BE2C (cell line): ENCODE measurements at regions not wholly inside any gene's neighbourhood (a gene's known extent, or its start where the extent isn't known, plus 50 kb on each side); places are given as distances from the start of the nearest gene placed in this dataset.
A peak's percentile ranks its signal among the peaks of the same experiment; 100 is the strongest.

Source experiments
- DNase-seq: peaks from one replicate; pipeline ENCODE4 v3.0.0-alpha.2; 2020
- H3K27me3 ChIP-seq: fragments of 250-450 bp; sonication (Bioruptor Pico); 2 replicates; pipeline ENCODE4 v1.5.1; 2020; ENCODE audit warnings: mild to moderate bottlenecking
- H3K36me3 ChIP-seq: fragments of 250-450 bp; sonication (Bioruptor Pico); 2 replicates; pipeline ENCODE4 v1.5.1; 2020; ENCODE audit warnings: mild to moderate bottlenecking
- H3K4me1 ChIP-seq: fragments of 250-450 bp; sonication (Bioruptor Pico); 2 replicates; pipeline ENCODE4 v1.5.1; 2020
- H3K4me3 ChIP-seq: 2 replicates; pipeline ENCODE4 v1.5.1; 2011; ENCODE audit warnings: low read depth, low read length
- H3K9me3 ChIP-seq: fragments of 250-450 bp; sonication (Bioruptor Pico); 2 replicates; pipeline ENCODE4 v1.5.1; 2020
- TF ChIP-seq, protein P1 (sequence below): IDR thresholded peaks from 2 replicates; pipeline ENCODE4 v1.5.1; 2012; ENCODE audit warnings: mild to moderate bottlenecking, low read depth, low read length

DNA sequence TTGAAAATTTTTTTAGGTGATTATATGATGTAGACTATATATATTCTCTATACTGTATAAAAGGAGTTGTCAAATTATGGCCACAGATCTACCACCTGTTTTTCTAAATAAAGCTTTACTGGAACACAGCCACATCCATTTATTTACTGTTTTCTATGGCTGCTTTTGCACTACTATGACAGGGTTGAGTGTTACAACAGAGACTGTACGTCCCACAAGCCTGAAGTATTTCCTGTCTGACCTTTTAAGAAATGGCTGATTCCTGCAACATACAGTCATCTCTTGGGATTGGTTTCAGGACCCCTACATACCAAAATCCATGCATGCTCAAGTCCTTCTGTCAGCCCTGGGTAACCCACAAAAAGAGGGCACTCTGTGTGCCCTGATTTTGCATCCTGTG lies 508.3 kb downstream of the TSN start:
- H3K9me3 ChIP-seq: no peaks in the 10 kb centered on the region
- no peaks in the 10 kb centered on the region for H3K4me1 ChIP-seq
- no peaks in the 10 kb centered on the region for H3K27me3 ChIP-seq
- H3K4me3 ChIP-seq: no peak overlapping the region
- no peaks in the 10 kb centered on the region for H3K36me3 ChIP-seq
- TF ChIP-seq, protein P1, sequence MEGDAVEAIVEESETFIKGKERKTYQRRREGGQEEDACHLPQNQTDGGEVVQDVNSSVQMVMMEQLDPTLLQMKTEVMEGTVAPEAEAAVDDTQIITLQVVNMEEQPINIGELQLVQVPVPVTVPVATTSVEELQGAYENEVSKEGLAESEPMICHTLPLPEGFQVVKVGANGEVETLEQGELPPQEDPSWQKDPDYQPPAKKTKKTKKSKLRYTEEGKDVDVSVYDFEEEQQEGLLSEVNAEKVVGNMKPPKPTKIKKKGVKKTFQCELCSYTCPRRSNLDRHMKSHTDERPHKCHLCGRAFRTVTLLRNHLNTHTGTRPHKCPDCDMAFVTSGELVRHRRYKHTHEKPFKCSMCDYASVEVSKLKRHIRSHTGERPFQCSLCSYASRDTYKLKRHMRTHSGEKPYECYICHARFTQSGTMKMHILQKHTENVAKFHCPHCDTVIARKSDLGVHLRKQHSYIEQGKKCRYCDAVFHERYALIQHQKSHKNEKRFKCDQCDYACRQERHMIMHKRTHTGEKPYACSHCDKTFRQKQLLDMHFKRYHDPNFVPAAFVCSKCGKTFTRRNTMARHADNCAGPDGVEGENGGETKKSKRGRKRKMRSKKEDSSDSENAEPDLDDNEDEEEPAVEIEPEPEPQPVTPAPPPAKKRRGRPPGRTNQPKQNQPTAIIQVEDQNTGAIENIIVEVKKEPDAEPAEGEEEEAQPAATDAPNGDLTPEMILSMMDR: no peak
- no peak for DNase-seq

- DNase-seq: no peak
- H3K36me3 ChIP-seq: no peaks in the 10 kb centered on the region
- H3K4me3 ChIP-seq: no peak overlapping the region
- H3K27me3 ChIP-seq: no peaks in the 10 kb centered on the region
- TF ChIP-seq, protein P1: no peak
- H3K4me1 ChIP-seq: no peaks in the 10 kb centered on the region
- no peaks in the 10 kb centered on the region for H3K9me3 ChIP-seq
Observed at GRCh38 chr2:122266636-122267035, 511.2 kb downstream of the TSN start.

GRCh38 chr2:122267947-122268346 lies 512.5 kb downstream of the TSN start:
- no peak overlapping the region for H3K4me3 ChIP-seq
- no peaks in the 10 kb centered on the region for H3K27me3 ChIP-seq
- TF ChIP-seq, protein P1: no peak
- no peaks in the 10 kb centered on the region for H3K36me3 ChIP-seq
- no peaks in the 10 kb centered on the region for H3K9me3 ChIP-seq
- no peaks in the 10 kb centered on the region for H3K4me1 ChIP-seq
- no peak for DNase-seq

- Histone ChIP-seq H3K27me3 (no peaks in the 10 kb centered on the region), H3K36me3 (no peaks in the 10 kb centered on the region), H3K4me1 (no peaks in the 10 kb centered on the region), H3K9me3 (no peaks in the 10 kb centered on the region), H3K4me3 (no peak overlapping the region)
- DNase-seq: no peak
- TF ChIP-seq, protein P1: no peak
Observed at GRCh38 chr2:122273785-122274419, 518.5 kb downstream of the TSN start.

DNA sequence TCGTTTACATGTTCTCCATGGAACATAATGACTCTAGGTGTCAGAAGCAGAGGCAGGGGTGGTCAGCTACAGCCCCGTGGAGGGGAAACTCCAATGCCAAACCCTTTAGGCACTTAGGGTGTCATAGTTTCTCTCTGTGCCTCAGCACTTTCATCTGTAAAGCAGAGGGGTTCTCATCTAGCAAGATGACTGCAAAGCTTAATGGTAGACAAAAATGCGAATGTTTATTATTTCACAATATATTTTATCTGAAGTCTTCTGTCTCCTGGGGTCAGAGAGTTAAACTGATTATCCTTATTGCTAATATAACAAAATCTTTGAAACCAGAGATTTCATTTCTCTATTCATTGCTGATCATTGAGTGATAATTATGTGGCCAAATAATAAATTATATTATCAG lies 522.5 kb downstream of the TSN start:
- Histone ChIP-seq H3K4me3 (no peak overlapping the region), H3K9me3 (no peaks in the 10 kb centered on the region), H3K4me1 (no peaks in the 10 kb centered on the region), H3K36me3 (no peaks in the 10 kb centered on the region), H3K27me3 (no peaks in the 10 kb centered on the region)
- DNase-seq: no peak
- TF ChIP-seq, protein P1: no peak

DNA sequence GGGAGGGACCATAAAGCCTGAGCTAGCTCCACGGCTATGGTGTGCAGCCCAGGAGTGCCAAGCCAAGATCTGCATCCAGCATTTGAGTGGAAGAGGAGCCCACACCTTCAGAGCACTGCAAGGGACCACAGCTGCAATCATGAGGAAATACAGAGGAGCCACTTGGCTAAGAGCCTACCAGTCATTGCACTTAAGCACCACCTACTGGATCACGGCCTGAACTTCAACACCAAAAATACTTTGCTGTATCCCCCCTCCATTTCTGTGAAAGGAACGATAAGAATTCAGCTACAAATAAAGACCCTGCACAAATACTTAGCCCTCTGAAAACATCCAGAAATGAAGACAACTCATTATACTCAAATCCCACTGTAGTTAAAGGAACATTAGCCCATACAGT lies 545.3 kb downstream of the TSN start:
- Histone ChIP-seq H3K27me3 (no peaks in the 10 kb centered on the region), H3K36me3 (no peaks in the 10 kb centered on the region), H3K4me1 (no peaks in the 10 kb centered on the region), H3K4me3 (no peak overlapping the region), H3K9me3 (no peaks in the 10 kb centered on the region)
- TF ChIP-seq, protein P1: peak; percentile 43
- DNase-seq: no peak
